Right lobe of liver (tissue), 4 donors: ENCODE measurements at regions not wholly inside any gene's neighbourhood (a gene's known extent, or its start where the extent isn't known, plus 50 kb on each side); places are given as distances from the start of the nearest gene placed in this dataset.

ENCODE experiments used
- CTCF ChIP-seq, 4 donors: fragments of 200-600 bp in 3 of 4; fragments of 450-650 bp in 1 of 4; IDR thresholded peaks; one replicate each; pipeline versions ENCODE4 v1.5.1 to v1.8.0; 2016 to 2022; ENCODE audit warnings: antibody characterized with exemption in 4 of 4, mild to moderate bottlenecking in 2 of 4
- POLR2A ChIP-seq: fragments of 450-650 bp; IDR thresholded peaks from one replicate; pipeline ENCODE4 v1.6.1; 2017; ENCODE audit warnings: antibody characterized with exemption, mild to moderate bottlenecking
- donor health status: DM: no; HTN: no; CAD: no.
- donor health status: DM: no; HTN: no; CAD: no.
- donor health status: DM: no; HTN: yes; CAD: no.

DNA sequence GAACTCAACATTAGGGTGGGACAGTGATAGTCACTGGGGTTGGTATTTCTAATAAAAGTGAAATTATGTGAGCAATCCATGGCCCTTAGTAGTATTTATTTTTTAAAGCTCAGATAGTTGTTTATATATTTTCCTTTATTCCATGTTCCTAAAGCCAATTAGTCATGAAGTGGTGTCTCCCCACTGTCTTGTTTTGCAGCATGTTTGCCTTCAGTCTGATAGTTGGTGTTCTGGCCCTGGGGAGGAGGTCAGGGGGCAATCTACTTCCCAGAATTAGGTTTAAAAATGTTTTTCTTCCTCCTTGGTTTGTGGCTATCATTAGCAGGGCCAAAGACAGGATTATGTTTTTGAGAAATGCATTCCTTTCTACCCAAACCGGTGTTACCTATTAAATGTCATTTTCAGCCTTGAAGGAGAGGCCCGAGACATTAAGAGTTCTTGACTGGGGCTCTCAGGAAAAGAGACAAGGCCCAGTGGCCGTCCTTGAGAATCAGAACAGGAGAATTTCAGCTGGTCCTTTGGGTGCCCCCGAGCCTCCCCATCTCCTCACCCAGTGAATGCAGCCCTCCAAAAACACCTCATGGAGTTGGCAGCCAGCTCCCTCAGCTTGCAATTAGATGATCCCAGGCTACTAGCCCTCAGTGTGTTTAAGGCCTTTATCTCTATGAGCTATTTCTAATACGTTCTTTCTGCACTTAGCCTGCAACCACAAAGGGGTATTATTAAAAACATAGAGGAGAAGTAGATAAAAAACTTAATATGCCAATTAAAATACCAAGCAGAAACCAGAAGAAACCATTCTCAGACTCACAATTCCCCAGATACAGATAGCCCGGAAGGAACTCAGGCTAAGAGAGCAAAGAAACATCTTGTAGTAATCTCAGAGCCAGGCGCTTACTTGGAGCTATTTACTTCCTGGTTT lies 71.3 kb upstream of the NGF start:
- TF ChIP-seq CTCF (IDR thresholded peaks at IDR 0.05) (no peak), POLR2A (no peak)
